Astrocyte (in vitro differentiated cells and primary cell): ENCODE measurements at regions not wholly inside any gene's neighbourhood (a gene's known extent, or its start where the extent isn't known, plus 50 kb on each side); places are given as distances from the start of the nearest gene placed in this dataset.

ENCODE experiments used
- EZH2 ChIP-seq: IDR thresholded peaks from 2 replicates; pipeline ENCODE4 v1.6.1; 2012; ENCODE audit warnings: mild to moderate bottlenecking, low read length, inconsistent platforms; ENCODE audit not compliant: insufficient read depth
- TF ChIP-seq, protein P1 (sequence below): IDR thresholded peaks from 2 replicates; pipeline ENCODE4 v1.5.1; 2011; ENCODE audit warnings: low read depth, mild to moderate bottlenecking, inconsistent platforms, low read length, moderate library complexity; ENCODE audit not compliant: insufficient read depth

DNA sequence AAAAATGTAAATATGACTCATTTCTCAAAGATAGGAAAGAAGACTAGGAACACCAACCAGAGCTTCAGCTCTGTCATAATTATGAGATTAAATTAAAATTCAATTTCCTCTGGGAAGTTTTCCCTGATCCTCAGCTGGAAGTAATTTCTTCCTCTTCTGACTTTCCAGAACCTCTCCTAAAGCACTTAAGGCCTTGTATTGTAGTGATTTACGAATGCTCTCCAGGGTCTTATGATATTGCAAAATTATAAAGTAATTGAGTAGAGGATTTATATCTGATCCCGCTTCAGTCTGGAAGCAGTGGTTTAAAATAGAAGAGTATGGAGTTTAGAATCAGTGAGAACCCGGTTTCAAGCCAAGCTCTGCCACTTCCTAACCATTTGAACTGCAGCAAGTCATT, 279.8 kb downstream of the ZPLD1 start:
- TF ChIP-seq, protein P1, sequence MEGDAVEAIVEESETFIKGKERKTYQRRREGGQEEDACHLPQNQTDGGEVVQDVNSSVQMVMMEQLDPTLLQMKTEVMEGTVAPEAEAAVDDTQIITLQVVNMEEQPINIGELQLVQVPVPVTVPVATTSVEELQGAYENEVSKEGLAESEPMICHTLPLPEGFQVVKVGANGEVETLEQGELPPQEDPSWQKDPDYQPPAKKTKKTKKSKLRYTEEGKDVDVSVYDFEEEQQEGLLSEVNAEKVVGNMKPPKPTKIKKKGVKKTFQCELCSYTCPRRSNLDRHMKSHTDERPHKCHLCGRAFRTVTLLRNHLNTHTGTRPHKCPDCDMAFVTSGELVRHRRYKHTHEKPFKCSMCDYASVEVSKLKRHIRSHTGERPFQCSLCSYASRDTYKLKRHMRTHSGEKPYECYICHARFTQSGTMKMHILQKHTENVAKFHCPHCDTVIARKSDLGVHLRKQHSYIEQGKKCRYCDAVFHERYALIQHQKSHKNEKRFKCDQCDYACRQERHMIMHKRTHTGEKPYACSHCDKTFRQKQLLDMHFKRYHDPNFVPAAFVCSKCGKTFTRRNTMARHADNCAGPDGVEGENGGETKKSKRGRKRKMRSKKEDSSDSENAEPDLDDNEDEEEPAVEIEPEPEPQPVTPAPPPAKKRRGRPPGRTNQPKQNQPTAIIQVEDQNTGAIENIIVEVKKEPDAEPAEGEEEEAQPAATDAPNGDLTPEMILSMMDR = no peak
- no peak for TF ChIP-seq EZH2
